HG02884 (cell line): ENCODE measurements at regions not wholly inside any gene's neighbourhood (a gene's known extent, or its start where the extent isn't known, plus 50 kb on each side); places are given as distances from the start of the nearest gene placed in this dataset.

ENCODE experiments used
- ATAC-seq: cut with Tn5 transposase; IDR thresholded peaks from one replicate; pipeline ENCODE4 v1.9.1; 2021; ENCODE audit warnings: mild to moderate bottlenecking, moderate library complexity; ENCODE audit not compliant: unreplicated experiment

GRCh38 chr4:122038896-122039295 is 87.0 kb upstream of the TRPC3 start:
- ATAC-seq = no peak

- no peak for ATAC-seq
Observed at GRCh38 chr4:122034619-122035018, 82.8 kb upstream of the TRPC3 start.

GRCh38 chr4:122027203-122027602 is 75.3 kb upstream of the TRPC3 start:
- no peak for ATAC-seq

- no peak for ATAC-seq
Observed at GRCh38 chr4:122017296-122017695, 65.4 kb upstream of the TRPC3 start.

GRCh38 chr4:122015203-122015602 is 63.3 kb upstream of the TRPC3 start:
- ATAC-seq = no peak

GRCh38 chr4:122012735-122013134 is 60.9 kb upstream of the TRPC3 start:
- ATAC-seq = no peak

- ATAC-seq = no peak
Observed at GRCh38 chr4:122010610-122011009, 58.8 kb upstream of the TRPC3 start.

- no peak for ATAC-seq
Observed at GRCh38 chr4:122009524-122009923, 57.7 kb upstream of the TRPC3 start.

GRCh38 chr4:122007016-122007415 is 55.2 kb upstream of the TRPC3 start:
- ATAC-seq = no peak

GRCh38 chr4:122005064-122005755 is 53.4 kb upstream of the TRPC3 start:
- no peak for ATAC-seq

- ATAC-seq = peak; percentile 82
Observed at GRCh38 chr4:122003335-122003734, 51.5 kb upstream of the TRPC3 start.
